ENCODE measurements at regions not wholly inside any gene's neighbourhood (a gene's known extent, or its start where the extent isn't known, plus 50 kb on each side); places are given as distances from the start of the nearest gene placed in this dataset.

DNA sequence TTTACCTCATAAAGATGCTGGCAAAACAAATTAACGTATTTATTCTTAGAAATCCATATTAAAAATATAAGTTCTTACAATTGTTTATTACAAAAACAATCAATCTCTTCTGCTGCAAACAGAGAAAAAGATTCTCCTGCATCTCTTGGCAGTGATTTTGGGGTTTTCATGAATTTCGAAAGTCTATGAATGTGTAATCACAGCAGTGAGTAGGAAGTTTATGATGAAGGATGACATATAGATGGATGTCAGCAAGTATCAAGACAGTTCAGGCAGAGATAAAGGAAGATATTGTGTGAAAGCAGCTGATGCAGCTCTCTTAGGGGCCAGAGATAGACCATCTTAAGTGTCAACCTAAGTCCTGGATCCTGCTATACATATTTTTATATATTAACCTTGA lies 196.9 kb upstream of the BANK1 start:
- WGBS, 2 donors = 90 to 93% methylated on average over 2 of the region's 2 CpGs
- no peak for DNase-seq
- Histone ChIP-seq H3K9me3 (no peaks in the 10 kb centered on the region), H3K27ac (no peak overlapping the region), H3K4me3 (no peak overlapping the region), H3K27me3 (no peaks in the 10 kb centered on the region), H3K4me1 (no peaks in the 10 kb centered on the region), H3K36me3 (ENCODE audit: low read depth, missing control alignments) (no peaks in the 10 kb centered on the region)
- intact Hi-C loops (cut with DNase I; ENCODE audit: low total_unique reads) = no loop called here
- no peak for TF ChIP-seq POLR2A (IDR thresholded peaks at IDR 0.05)
- TF ChIP-seq, protein P1, sequence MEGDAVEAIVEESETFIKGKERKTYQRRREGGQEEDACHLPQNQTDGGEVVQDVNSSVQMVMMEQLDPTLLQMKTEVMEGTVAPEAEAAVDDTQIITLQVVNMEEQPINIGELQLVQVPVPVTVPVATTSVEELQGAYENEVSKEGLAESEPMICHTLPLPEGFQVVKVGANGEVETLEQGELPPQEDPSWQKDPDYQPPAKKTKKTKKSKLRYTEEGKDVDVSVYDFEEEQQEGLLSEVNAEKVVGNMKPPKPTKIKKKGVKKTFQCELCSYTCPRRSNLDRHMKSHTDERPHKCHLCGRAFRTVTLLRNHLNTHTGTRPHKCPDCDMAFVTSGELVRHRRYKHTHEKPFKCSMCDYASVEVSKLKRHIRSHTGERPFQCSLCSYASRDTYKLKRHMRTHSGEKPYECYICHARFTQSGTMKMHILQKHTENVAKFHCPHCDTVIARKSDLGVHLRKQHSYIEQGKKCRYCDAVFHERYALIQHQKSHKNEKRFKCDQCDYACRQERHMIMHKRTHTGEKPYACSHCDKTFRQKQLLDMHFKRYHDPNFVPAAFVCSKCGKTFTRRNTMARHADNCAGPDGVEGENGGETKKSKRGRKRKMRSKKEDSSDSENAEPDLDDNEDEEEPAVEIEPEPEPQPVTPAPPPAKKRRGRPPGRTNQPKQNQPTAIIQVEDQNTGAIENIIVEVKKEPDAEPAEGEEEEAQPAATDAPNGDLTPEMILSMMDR (IDR thresholded peaks at IDR 0.05) = no peak

DNA sequence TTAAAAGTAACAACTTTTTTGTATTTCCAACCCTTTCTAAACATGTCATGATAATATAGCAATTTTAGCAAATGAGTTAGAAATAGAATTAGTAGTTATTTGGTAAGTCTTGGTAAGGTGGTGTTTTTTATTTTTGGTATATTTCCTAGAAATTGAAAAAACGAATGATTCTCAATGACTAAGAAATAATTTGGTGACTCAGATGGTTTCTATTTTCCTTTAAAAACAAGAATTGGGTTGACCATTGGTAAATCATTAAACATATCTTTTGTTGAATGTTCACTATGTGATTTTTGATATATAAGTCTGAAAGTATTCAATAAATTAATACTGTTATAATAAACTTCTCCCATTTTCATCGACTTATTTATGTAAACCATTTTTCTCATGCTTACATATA lies 206.2 kb upstream of the BANK1 start:
- Histone ChIP-seq H3K9me3 (no peaks in the 10 kb centered on the region), H3K4me3 (no peak overlapping the region), H3K27ac (no peak overlapping the region), H3K36me3 (ENCODE audit: low read depth, missing control alignments) (no peaks in the 10 kb centered on the region), H3K4me1 (no peaks in the 10 kb centered on the region), H3K27me3 (no peaks in the 10 kb centered on the region)
- DNase-seq = no peak
- WGBS, 2 donors = 81 to 83% methylated on average over 2 of the region's 2 CpGs
- TF ChIP-seq, protein P1 (IDR thresholded peaks at IDR 0.05) = no peak
- no peak for TF ChIP-seq POLR2A (IDR thresholded peaks at IDR 0.05)
- intact Hi-C loops (cut with DNase I; ENCODE audit: low total_unique reads) = no loop called here

DNA sequence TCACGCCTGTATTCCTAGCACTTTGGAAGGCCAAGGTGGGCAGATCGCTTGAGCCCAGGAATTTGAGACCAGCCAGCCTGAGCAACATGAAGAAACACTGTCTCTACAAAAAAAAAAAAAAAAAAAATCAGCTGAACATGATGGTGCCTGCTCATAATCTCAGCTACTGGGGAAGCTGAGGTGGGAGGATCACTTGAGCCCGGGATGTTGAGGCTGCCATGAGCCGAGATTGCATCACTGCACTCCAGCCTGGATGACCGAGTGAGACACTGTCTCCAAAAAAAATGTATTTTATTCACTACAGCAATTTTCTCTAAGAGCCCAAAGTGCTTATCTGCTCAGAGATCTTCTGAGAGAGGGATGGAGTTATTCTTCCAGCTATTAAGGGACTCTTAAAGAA lies 215.8 kb upstream of the PPP3CA start:
- Histone ChIP-seq H3K4me3 (no peak overlapping the region), H3K4me1 (no peaks in the 10 kb centered on the region)
- no peak for TF ChIP-seq POLR2A (IDR thresholded peaks at IDR 0.05)
- TF ChIP-seq, protein P1 (IDR thresholded peaks at IDR 0.05) = no peak

DNA sequence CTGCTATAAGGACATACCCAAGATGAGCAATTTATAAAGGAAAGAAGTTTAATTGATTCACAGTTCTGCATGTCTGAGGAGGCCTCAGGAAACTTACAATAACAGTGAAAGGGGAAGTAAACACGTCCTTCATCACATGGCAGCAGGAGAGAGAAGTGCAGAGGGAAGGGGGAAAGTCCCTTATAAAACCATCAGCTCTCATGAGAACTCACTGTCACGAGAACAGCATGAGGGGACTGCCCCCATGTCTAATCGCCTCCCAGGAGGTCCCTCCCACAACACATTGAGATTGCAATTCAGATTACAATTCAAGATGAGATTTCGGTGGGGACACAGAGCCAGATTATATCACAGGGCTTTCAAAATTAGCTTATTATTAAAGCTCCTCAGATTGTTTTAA lies 209.5 kb upstream of the PPP3CA start:
- H3K4me1 ChIP-seq = no peaks in the 10 kb centered on the region
- no peaks in the 10 kb centered on the region for H3K9me3 ChIP-seq
- no peak for TF ChIP-seq POLR2A (IDR thresholded peaks at IDR 0.05)
- TF ChIP-seq, protein P1 (IDR thresholded peaks at IDR 0.05) = no peak
- no peaks in the 10 kb centered on the region for H3K36me3 ChIP-seq (ENCODE audit: low read depth, missing control alignments)
- WGBS, 2 donors = 86 to 87% methylated on average over 4 of the region's 4 CpGs
- intact Hi-C loops (cut with DNase I; ENCODE audit: low total_unique reads) = no loop called here
- H3K4me3 ChIP-seq = no peak overlapping the region
- no peak for DNase-seq
- H3K27me3 ChIP-seq = no peaks in the 10 kb centered on the region
- H3K27ac ChIP-seq = no peak overlapping the region

More for the DNA sequence above, 215.8 kb upstream of the PPP3CA start:
- WGBS, 2 donors = 86 to 93% methylated on average over 5 of the region's 5 CpGs
- intact Hi-C loops (cut with DNase I; ENCODE audit: low total_unique reads) = no loop called here
- Histone ChIP-seq H3K36me3 (ENCODE audit: low read depth, missing control alignments) (no peaks in the 10 kb centered on the region), H3K9me3 (no peaks in the 10 kb centered on the region), H3K27ac (no peak overlapping the region), H3K27me3 (no peaks in the 10 kb centered on the region)
- no peak for DNase-seq

GRCh38 chr4:101555341-101555880 lies 208.1 kb upstream of the PPP3CA start:
- no peak overlapping the region for H3K4me3 ChIP-seq
- TF ChIP-seq, protein P1 (IDR thresholded peaks at IDR 0.05) = no peak
- TF ChIP-seq POLR2A (IDR thresholded peaks at IDR 0.05) = no peak
- no peak for DNase-seq
- no peak overlapping the region for H3K27ac ChIP-seq
- H3K9me3 ChIP-seq = no peaks in the 10 kb centered on the region
- intact Hi-C loops (cut with DNase I; ENCODE audit: low total_unique reads) = no loop called here
- 80 to 81% methylated on average over 4 of the region's 4 CpGs for WGBS, 2 donors
- H3K36me3 ChIP-seq (ENCODE audit: low read depth, missing control alignments) = no peaks in the 10 kb centered on the region
- no peaks in the 10 kb centered on the region for H3K27me3 ChIP-seq
- H3K4me1 ChIP-seq = no peaks in the 10 kb centered on the region

Measured in testis (tissue), 2 donors.